Stimulated activated naive CD8-positive, alpha-beta T cell treated with anti-CD3 and anti-CD28 coated beads, Interleukin-15, Interleukin-2, amounts not matched to agents 100 ng/mL and 50 ng/mL, for 24 hours (primary cell): ENCODE measurements at regions not wholly inside any gene's neighbourhood (a gene's known extent, or its start where the extent isn't known, plus 50 kb on each side); places are given as distances from the start of the nearest gene placed in this dataset.
"Not testable (repeated sequence)": the region's sequence is repeated elsewhere in the genome, so short reads cannot be mapped to it uniquely, and the experiment has no call there.

Experiments used
- H3K27ac Mint-ChIP-seq: one replicate; pipeline ENCODE4 v1.8.0; 2021; ENCODE audit warnings: mild to moderate bottlenecking, mixed read lengths
- H3K27me3 Mint-ChIP-seq: one replicate; pipeline ENCODE4 v1.8.0; 2021; ENCODE audit warnings: mixed read lengths
- H3K36me3 Mint-ChIP-seq: one replicate; pipeline ENCODE4 v1.8.0; 2021; ENCODE audit warnings: low read depth, mixed read lengths
- H3K4me1 Mint-ChIP-seq: one replicate; pipeline ENCODE4 v1.8.0; 2021; ENCODE audit warnings: low read depth, mixed read lengths
- H3K4me3 Mint-ChIP-seq: one replicate; pipeline ENCODE4 v1.8.0; 2021; ENCODE audit warnings: mild to moderate bottlenecking, mixed read lengths
- H3K9me3 Mint-ChIP-seq: one replicate; pipeline ENCODE4 v1.8.0; 2021; ENCODE audit warnings: mixed read lengths

GRCh38 chr10:33476757-33477273, 142.3 kb upstream of the NRP1 start:
- Mint-ChIP-seq H3K36me3 (no peaks in the 10 kb centered on the region), H3K27ac (no peak overlapping the region), H3K4me3 (no peak overlapping the region), H3K9me3 (peaks cover 4% of the 10 kb centered on the region), H3K4me1 (no peaks in the 10 kb centered on the region), H3K27me3 (peaks cover 18% of the 10 kb centered on the region)

GRCh38 chr10:33473688-33474087, 139.2 kb upstream of the NRP1 start:
- Mint-ChIP-seq H3K9me3 (no peaks in the 10 kb centered on the region), H3K4me1 (no peaks in the 10 kb centered on the region), H3K27me3 (peaks cover 21% of the 10 kb centered on the region), H3K4me3 (no peak overlapping the region), H3K27ac (no peak overlapping the region), H3K36me3 (no peaks in the 10 kb centered on the region)

- H3K4me3 Mint-ChIP-seq, H3K27ac Mint-ChIP-seq, H3K4me1 Mint-ChIP-seq, H3K36me3 Mint-ChIP-seq, H3K9me3 Mint-ChIP-seq: not testable (repeated sequence)
- peaks cover 11% of the 10 kb centered on the region for H3K27me3 Mint-ChIP-seq
These were observed 133.5 kb upstream of the NRP1 start for GRCh38 chr10:33468006-33468405.

- Mint-ChIP-seq H3K36me3 (no peaks in the 10 kb centered on the region), H3K27ac (no peak overlapping the region), H3K9me3 (no peaks in the 10 kb centered on the region), H3K4me3 (no peak overlapping the region), H3K4me1 (no peaks in the 10 kb centered on the region), H3K27me3 (peaks cover 3% of the 10 kb centered on the region)
These were observed 131.3 kb upstream of the NRP1 start for GRCh38 chr10:33465747-33466146.

- Mint-ChIP-seq H3K27ac (no peak overlapping the region), H3K4me1 (no peaks in the 10 kb centered on the region), H3K36me3 (no peaks in the 10 kb centered on the region), H3K27me3 (no peaks in the 10 kb centered on the region), H3K9me3 (no peaks in the 10 kb centered on the region), H3K4me3 (no peak overlapping the region)
These were observed 128.5 kb upstream of the NRP1 start for GRCh38 chr10:33463011-33463410.

- Mint-ChIP-seq H3K27ac (no peak overlapping the region), H3K9me3 (no peaks in the 10 kb centered on the region), H3K4me3 (no peak overlapping the region), H3K27me3 (no peaks in the 10 kb centered on the region), H3K36me3 (no peaks in the 10 kb centered on the region), H3K4me1 (no peaks in the 10 kb centered on the region)
These were observed 126.8 kb upstream of the NRP1 start for GRCh38 chr10:33461295-33461640.

- H3K36me3 Mint-ChIP-seq: no peaks in the 10 kb centered on the region
- no peaks in the 10 kb centered on the region for H3K9me3 Mint-ChIP-seq
- no peak overlapping the region for H3K4me3 Mint-ChIP-seq
- no peaks in the 10 kb centered on the region for H3K27me3 Mint-ChIP-seq
- H3K27ac Mint-ChIP-seq: no peak overlapping the region
- no peaks in the 10 kb centered on the region for H3K4me1 Mint-ChIP-seq
These were observed 126.2 kb upstream of the NRP1 start for GRCh38 chr10:33460505-33461294.

GRCh38 chr10:33459602-33460001, 125.1 kb upstream of the NRP1 start:
- H3K27ac Mint-ChIP-seq: no peak overlapping the region
- H3K4me3 Mint-ChIP-seq: no peak overlapping the region
- H3K4me1 Mint-ChIP-seq: no peaks in the 10 kb centered on the region
- H3K27me3 Mint-ChIP-seq: no peaks in the 10 kb centered on the region
- H3K36me3 Mint-ChIP-seq: no peaks in the 10 kb centered on the region
- no peaks in the 10 kb centered on the region for H3K9me3 Mint-ChIP-seq

- H3K27me3 Mint-ChIP-seq: peaks cover 5% of the 10 kb centered on the region
- H3K9me3 Mint-ChIP-seq: peaks cover 6% of the 10 kb centered on the region
- no peaks in the 10 kb centered on the region for H3K36me3 Mint-ChIP-seq
- H3K4me3 Mint-ChIP-seq: no peak overlapping the region
- H3K4me1 Mint-ChIP-seq: no peaks in the 10 kb centered on the region
- H3K27ac Mint-ChIP-seq: no peak overlapping the region
These were observed 120.6 kb upstream of the NRP1 start for GRCh38 chr10:33455029-33455428.

- Mint-ChIP-seq H3K4me3 (no peak overlapping the region), H3K9me3 (peaks cover 6% of the 10 kb centered on the region), H3K36me3 (no peaks in the 10 kb centered on the region)
These were observed 120.1 kb upstream of the NRP1 start for GRCh38 chr10:33454554-33454953.

GRCh38 chr10:33453081-33454025, 118.9 kb upstream of the NRP1 start:
- Mint-ChIP-seq H3K36me3 (no peaks in the 10 kb centered on the region), H3K9me3 (peaks cover 6% of the 10 kb centered on the region), H3K4me3 (no peak overlapping the region), H3K27ac (no peak overlapping the region), H3K27me3 (peaks cover 5% of the 10 kb centered on the region), H3K4me1 (no peaks in the 10 kb centered on the region)

More at GRCh38 chr10:33454554-33454953, 120.1 kb upstream of the NRP1 start:
- Mint-ChIP-seq H3K27ac (no peak overlapping the region), H3K27me3 (peaks cover 5% of the 10 kb centered on the region), H3K4me1 (no peaks in the 10 kb centered on the region)

- Mint-ChIP-seq H3K27me3 (peaks cover 10% of the 10 kb centered on the region), H3K4me3 (no peak overlapping the region), H3K36me3 (no peaks in the 10 kb centered on the region), H3K27ac (no peak overlapping the region), H3K4me1 (no peaks in the 10 kb centered on the region), H3K9me3 (peaks cover 6% of the 10 kb centered on the region)
These were observed 114.1 kb upstream of the NRP1 start for GRCh38 chr10:33448421-33449140.

- Mint-ChIP-seq H3K4me1 (no peaks in the 10 kb centered on the region), H3K9me3 (no peaks in the 10 kb centered on the region), H3K4me3 (no peak overlapping the region), H3K36me3 (no peaks in the 10 kb centered on the region), H3K27ac (no peak overlapping the region), H3K27me3 (peaks cover 18% of the 10 kb centered on the region)
These were observed 107.1 kb upstream of the NRP1 start for GRCh38 chr10:33441561-33441960.

GRCh38 chr10:33434933-33435332, 100.5 kb upstream of the NRP1 start:
- no peak overlapping the region for H3K4me3 Mint-ChIP-seq
- no peaks in the 10 kb centered on the region for H3K36me3 Mint-ChIP-seq
- H3K27me3 Mint-ChIP-seq: peaks cover 17% of the 10 kb centered on the region
- H3K27ac Mint-ChIP-seq: no peak overlapping the region
- no peaks in the 10 kb centered on the region for H3K4me1 Mint-ChIP-seq
- H3K9me3 Mint-ChIP-seq: no peaks in the 10 kb centered on the region

GRCh38 chr10:33428682-33429081, 94.2 kb upstream of the NRP1 start:
- Mint-ChIP-seq H3K4me1 (no peaks in the 10 kb centered on the region), H3K27ac (no peak overlapping the region), H3K27me3 (peaks cover 24% of the 10 kb centered on the region), H3K36me3 (no peaks in the 10 kb centered on the region), H3K4me3 (no peak overlapping the region), H3K9me3 (no peaks in the 10 kb centered on the region)
